ENCODE measurements at regions not wholly inside any gene's neighbourhood (a gene's known extent, or its start where the extent isn't known, plus 50 kb on each side); places are given as distances from the start of the nearest gene placed in this dataset.

GRCh38 chr16:51710186-51710585 lies 559.1 kb upstream of the SALL1 start:
- TF ChIP-seq CTCF (IDR thresholded peaks at IDR 0.05; ENCODE audit: insufficient read depth, low read length) (no peak), POLR2AphosphoS5 (IDR thresholded peaks at IDR 0.05; ENCODE audit: low read depth) (no peak), GABPA (IDR thresholded peaks at IDR 0.05; ENCODE audit: low read depth) (no peak), REST (IDR thresholded peaks at IDR 0.05; ENCODE audit: insufficient replicate concordance, low read depth) (no peak), SPI1 (IDR thresholded peaks at IDR 0.05; ENCODE audit: borderline replicate concordance, low read depth) (no peak)

Measured in HL-60 (cell line).